A549 (cell line): ENCODE measurements at regions not wholly inside any gene's neighbourhood (a gene's known extent, or its start where the extent isn't known, plus 50 kb on each side); places are given as distances from the start of the nearest gene placed in this dataset.

ENCODE experiments used
- CHD4 ChIP-seq: fragments of 200-600 bp; sonication (generic); IDR thresholded peaks from 2 replicates; pipeline ENCODE4 v1.6.1; 2016; ENCODE audit warnings: antibody characterized with exemption, mild to moderate bottlenecking, borderline replicate concordance
- HOXA7 ChIP-seq: fragments of 250-450 bp; sonication (Bioruptor Pico); IDR thresholded peaks from 2 replicates; pipeline ENCODE4 v1.5.0; 2020; ENCODE audit warnings: mild to moderate bottlenecking, moderate library complexity
- PHF8 ChIP-seq: fragments of 200-600 bp; sonication (generic); IDR thresholded peaks from 2 replicates; pipeline ENCODE4 v1.6.1; 2016; ENCODE audit warnings: low read depth, mild to moderate bottlenecking, antibody characterized with exemption, moderate library complexity, borderline replicate concordance
- POLR2A ChIP-seq: IDR thresholded peaks from 2 replicates; pipeline ENCODE4 v1.6.1; 2012; ENCODE audit warnings: mild to moderate bottlenecking, low read length
- RNF2 ChIP-seq: fragments of 200-600 bp; sonication (generic); IDR thresholded peaks from 2 replicates; pipeline ENCODE4 v1.6.1; 2016; ENCODE audit warnings: low read depth, mild to moderate bottlenecking, antibody characterized with exemption, moderate library complexity, borderline replicate concordance
- TP53 ChIP-seq: fragments of 250-450 bp; sonication (Bioruptor Pico); IDR thresholded peaks from 2 replicates; pipeline ENCODE4 v1.5.0; 2021; ENCODE audit warnings: mild to moderate bottlenecking, moderate library complexity
- TF ChIP-seq, protein P1 (sequence below): fragments of 250-450 bp; sonication (Bioruptor Pico); IDR thresholded peaks from 2 replicates; pipeline ENCODE4 v1.5.0; 2020; ENCODE audit warnings: low read depth, mild to moderate bottlenecking, moderate library complexity
- TF ChIP-seq, protein P2 (sequence below): fragments of >200 bp; sonication (Bioruptor Twin); formaldehyde crosslinking; IDR thresholded peaks from 3 replicates; pipeline ENCODE4 v1.5.1; 2016
- TF ChIP-seq, protein P3 (sequence below): IDR thresholded peaks from 2 replicates; pipeline ENCODE4 v1.6.1; 2012
- TF ChIP-seq, protein P4 (sequence below): IDR thresholded peaks from 2 replicates; pipeline ENCODE4 v1.6.1; 2012

DNA sequence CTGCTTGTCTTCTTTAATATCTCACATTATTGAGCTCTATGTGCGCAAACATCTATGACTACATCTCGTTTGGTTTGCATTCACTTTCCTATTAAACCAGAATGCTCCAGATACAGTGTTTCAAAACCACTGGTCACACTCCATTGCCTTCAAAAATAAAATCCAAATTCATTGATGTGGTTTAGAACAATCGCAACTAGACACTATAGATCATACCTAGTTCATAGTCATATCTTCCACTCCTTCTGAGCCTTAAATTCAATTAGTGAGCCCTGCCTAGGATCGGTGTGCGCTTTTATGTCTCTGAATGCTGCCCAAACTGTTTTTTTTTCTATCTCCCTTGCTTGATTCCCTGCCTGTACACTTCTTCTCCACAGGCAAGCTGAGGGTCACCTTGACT lies 238.5 kb upstream of the RGPD4 start:
- TF ChIP-seq, protein P1, sequence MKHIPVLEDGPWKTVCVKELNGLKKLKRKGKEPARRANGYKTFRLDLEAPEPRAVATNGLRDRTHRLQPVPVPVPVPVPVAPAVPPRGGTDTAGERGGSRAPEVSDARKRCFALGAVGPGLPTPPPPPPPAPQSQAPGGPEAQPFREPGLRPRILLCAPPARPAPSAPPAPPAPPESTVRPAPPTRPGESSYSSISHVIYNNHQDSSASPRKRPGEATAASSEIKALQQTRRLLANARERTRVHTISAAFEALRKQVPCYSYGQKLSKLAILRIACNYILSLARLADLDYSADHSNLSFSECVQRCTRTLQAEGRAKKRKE (CRISPR knock-in tag) = no peak
- TF ChIP-seq CHD4 (no peak), HOXA7 (CRISPR knock-in tag) (no peak), PHF8 (no peak), TP53 (no peak), RNF2 (no peak), POLR2A (no peak)
- TF ChIP-seq, protein P2, sequence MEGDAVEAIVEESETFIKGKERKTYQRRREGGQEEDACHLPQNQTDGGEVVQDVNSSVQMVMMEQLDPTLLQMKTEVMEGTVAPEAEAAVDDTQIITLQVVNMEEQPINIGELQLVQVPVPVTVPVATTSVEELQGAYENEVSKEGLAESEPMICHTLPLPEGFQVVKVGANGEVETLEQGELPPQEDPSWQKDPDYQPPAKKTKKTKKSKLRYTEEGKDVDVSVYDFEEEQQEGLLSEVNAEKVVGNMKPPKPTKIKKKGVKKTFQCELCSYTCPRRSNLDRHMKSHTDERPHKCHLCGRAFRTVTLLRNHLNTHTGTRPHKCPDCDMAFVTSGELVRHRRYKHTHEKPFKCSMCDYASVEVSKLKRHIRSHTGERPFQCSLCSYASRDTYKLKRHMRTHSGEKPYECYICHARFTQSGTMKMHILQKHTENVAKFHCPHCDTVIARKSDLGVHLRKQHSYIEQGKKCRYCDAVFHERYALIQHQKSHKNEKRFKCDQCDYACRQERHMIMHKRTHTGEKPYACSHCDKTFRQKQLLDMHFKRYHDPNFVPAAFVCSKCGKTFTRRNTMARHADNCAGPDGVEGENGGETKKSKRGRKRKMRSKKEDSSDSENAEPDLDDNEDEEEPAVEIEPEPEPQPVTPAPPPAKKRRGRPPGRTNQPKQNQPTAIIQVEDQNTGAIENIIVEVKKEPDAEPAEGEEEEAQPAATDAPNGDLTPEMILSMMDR = no peak
- TF ChIP-seq, protein P3, sequence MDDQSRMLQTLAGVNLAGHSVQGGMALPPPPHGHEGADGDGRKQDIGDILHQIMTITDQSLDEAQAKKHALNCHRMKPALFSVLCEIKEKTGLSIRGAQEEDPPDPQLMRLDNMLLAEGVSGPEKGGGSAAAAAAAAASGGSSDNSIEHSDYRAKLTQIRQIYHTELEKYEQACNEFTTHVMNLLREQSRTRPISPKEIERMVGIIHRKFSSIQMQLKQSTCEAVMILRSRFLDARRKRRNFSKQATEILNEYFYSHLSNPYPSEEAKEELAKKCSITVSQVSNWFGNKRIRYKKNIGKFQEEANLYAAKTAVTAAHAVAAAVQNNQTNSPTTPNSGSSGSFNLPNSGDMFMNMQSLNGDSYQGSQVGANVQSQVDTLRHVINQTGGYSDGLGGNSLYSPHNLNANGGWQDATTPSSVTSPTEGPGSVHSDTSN = no peak
- TF ChIP-seq, protein P4, sequence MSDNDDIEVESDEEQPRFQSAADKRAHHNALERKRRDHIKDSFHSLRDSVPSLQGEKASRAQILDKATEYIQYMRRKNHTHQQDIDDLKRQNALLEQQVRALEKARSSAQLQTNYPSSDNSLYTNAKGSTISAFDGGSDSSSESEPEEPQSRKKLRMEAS = no peak
